ENCODE measurements at regions not wholly inside any gene's neighbourhood (a gene's known extent, or its start where the extent isn't known, plus 50 kb on each side); places are given as distances from the start of the nearest gene placed in this dataset.

DNA sequence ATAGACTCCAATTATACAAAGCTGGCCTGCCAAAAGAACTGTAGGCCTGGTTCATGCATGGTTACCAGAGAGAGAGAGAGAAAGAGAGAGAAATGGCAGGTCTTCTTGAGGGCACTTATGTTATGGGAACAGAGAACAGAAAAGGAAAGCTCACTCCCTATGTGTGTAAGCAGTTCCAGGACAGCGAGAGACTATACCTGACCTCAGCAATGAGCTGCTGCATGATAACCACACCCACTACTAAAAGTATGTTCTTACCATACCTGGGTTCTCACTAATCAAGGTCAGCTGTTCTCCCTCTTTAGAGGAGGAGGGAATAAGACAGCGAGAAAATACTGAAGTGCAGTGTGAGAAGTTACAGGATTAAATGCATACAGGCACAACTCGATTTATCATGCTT, 583.3 kb downstream of the GBA3 start:
- Histone ChIP-seq H3K9me3 (no peaks in the 10 kb centered on the region), H3K4me1 (peaks cover 12% of the 10 kb centered on the region), H3K36me3 (no peaks in the 10 kb centered on the region), H3K4me3 (ENCODE audit: low read depth, low read length) (no peak overlapping the region), H3K27me3 (no peaks in the 10 kb centered on the region)
- no peak for DNase-seq
- TF ChIP-seq, protein P1, sequence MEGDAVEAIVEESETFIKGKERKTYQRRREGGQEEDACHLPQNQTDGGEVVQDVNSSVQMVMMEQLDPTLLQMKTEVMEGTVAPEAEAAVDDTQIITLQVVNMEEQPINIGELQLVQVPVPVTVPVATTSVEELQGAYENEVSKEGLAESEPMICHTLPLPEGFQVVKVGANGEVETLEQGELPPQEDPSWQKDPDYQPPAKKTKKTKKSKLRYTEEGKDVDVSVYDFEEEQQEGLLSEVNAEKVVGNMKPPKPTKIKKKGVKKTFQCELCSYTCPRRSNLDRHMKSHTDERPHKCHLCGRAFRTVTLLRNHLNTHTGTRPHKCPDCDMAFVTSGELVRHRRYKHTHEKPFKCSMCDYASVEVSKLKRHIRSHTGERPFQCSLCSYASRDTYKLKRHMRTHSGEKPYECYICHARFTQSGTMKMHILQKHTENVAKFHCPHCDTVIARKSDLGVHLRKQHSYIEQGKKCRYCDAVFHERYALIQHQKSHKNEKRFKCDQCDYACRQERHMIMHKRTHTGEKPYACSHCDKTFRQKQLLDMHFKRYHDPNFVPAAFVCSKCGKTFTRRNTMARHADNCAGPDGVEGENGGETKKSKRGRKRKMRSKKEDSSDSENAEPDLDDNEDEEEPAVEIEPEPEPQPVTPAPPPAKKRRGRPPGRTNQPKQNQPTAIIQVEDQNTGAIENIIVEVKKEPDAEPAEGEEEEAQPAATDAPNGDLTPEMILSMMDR (IDR thresholded peaks at IDR 0.05; ENCODE audit: low read depth, low read length): no peak

DNA sequence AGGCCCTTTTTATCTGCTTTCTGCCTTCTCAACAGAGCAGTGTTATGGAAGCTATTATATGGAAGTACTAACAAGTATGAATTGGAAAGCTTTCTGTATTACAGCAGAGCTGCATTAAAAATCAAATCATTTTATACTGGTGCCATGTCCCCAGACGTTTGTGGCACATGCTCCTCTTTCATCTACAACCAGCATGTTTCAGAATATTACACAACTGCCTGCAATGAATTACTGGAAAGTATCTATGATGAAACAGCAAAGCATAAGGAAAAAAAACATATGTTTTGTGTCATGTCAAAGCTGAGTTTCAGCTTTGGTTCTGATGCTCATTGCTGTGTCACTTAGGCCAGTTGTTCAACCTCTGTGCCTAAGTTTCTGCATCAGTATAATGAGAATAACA, 576.8 kb downstream of the GBA3 start:
- DNase-seq: no peak
- Histone ChIP-seq H3K4me3 (ENCODE audit: low read depth, low read length) (no peak overlapping the region), H3K4me1 (peaks cover 21% of the 10 kb centered on the region), H3K27me3 (no peaks in the 10 kb centered on the region), H3K36me3 (no peaks in the 10 kb centered on the region), H3K9me3 (no peaks in the 10 kb centered on the region)
- TF ChIP-seq, protein P1 (IDR thresholded peaks at IDR 0.05; ENCODE audit: low read depth, low read length): no peak

DNA sequence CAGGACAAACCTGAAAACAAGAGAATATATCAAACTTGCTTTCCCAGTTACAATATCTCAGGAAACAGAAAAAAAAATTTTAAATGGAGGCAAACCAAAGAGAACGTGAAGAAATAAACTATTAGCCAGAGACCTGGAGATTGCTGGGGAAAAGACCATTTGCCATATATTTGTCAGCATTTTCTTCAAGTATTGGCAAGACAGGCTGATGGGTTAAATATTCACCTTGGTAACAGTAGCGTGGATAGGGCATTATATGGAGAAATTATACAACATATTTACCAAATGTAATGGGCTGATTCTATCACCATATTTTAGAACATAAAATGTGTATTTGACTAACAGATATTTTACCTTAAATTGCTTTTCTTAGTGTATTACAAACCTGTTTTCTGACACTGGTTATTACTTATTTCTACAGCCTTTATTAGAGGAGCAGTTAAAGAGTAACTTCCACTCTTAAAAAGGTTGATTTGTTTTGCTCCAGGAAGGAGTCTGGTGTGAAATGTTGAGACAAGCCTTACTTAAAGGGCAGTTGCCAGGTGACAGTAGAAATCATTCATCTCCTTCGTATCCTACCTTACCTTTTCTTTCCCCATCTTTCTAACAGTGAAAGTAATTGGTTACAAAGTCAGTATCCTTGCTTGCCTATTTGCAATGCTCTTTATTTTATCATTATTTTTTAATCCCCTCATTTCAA, 575.5 kb downstream of the GBA3 start:
- Histone ChIP-seq H3K4me1 (peaks cover 19% of the 10 kb centered on the region), H3K9me3 (no peaks in the 10 kb centered on the region), H3K36me3 (no peaks in the 10 kb centered on the region), H3K4me3 (ENCODE audit: low read depth, low read length) (no peak overlapping the region), H3K27me3 (no peaks in the 10 kb centered on the region)
- TF ChIP-seq, protein P1 (IDR thresholded peaks at IDR 0.05; ENCODE audit: low read depth, low read length): no peak
- DNase-seq: no peak

DNA sequence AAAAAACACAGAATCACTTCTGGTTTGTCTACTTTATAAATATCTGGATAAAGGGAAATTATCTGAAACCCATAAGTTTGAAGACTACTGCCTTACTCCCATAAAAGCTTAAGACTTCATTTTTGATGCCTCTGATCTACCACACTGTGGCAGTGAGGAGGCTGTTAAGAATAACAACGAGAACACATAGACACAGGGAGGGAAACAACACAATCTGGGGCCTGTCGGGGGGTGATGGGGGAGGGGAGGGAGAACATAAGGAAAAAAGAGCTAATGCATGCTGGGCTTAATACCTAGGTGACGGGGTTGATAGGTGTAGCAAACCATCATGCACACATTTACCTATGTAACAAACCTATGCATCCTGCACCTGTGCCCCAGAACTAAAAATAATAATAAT, 573.7 kb downstream of the GBA3 start:
- no peak for DNase-seq
- Histone ChIP-seq H3K36me3 (no peaks in the 10 kb centered on the region), H3K4me1 (peaks cover 8% of the 10 kb centered on the region), H3K27me3 (no peaks in the 10 kb centered on the region), H3K9me3 (no peaks in the 10 kb centered on the region), H3K4me3 (ENCODE audit: low read depth, low read length) (no peak overlapping the region)
- TF ChIP-seq, protein P1 (IDR thresholded peaks at IDR 0.05; ENCODE audit: low read depth, low read length): no peak

DNA sequence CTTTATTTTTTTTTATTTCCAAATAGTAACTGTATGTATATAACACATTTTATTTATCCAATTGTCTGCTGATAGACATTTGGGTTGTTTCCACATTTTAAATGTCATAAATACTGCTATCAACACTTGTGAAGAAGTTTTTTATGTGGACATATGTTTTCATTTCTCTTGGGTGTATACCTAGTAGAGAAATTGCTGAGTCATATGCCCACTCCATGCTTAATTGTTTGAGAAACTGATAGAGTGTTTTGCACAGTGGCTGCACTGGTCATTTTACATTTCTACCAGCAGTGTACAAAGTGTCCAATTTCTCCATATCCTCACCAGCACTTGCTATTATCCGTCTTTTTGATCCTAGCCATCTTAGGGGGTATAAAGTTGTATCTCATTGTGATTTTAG, 567.8 kb downstream of the GBA3 start:
- no peak for DNase-seq
- TF ChIP-seq, protein P1 (IDR thresholded peaks at IDR 0.05; ENCODE audit: low read depth, low read length): no peak
- H3K27me3 ChIP-seq: no peaks in the 10 kb centered on the region
- H3K4me3 ChIP-seq (ENCODE audit: low read depth, low read length): no peak overlapping the region
- H3K36me3 ChIP-seq: no peaks in the 10 kb centered on the region
- no peaks in the 10 kb centered on the region for H3K4me1 ChIP-seq
- H3K9me3 ChIP-seq: peaks cover 2% of the 10 kb centered on the region; the same call in 1 of the 2 replicates

DNA sequence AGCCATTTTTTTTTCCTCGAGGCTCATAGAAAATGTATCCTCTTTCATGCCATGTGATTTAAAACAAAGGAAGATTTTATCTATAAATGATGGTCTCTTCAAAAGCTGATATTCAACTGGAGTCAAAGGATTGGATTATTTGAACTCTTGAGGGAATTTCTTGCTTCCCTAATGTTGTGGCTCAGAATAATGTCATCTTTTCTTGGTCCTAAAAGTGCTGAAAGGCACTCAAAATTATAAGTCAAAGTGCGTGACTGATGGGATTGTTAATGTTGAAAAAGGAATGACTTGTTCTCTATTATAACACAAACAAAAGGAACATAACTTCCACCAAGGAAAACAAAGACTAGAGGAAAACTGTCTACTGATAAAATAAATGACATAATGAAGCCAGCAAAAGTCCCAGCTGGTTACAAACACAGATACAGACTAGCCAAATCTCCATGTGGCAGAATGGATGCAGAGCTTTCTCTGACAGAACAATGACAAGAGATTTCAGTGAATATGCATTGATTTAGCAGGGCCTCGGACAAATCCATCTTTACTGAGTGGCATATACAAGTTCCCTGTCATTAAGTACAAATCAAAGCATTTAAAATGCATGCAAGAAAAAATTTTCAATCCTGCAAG, 552.6 kb downstream of the GBA3 start:
- no peak for DNase-seq
- TF ChIP-seq, protein P1 (IDR thresholded peaks at IDR 0.05; ENCODE audit: low read depth, low read length): no peak
- no peaks in the 10 kb centered on the region for H3K27me3 ChIP-seq
- H3K9me3 ChIP-seq: no peaks in the 10 kb centered on the region
- H3K4me1 ChIP-seq: peaks cover 2% of the 10 kb centered on the region; the same call in 1 of the 2 replicates
- no peak overlapping the region for H3K4me3 ChIP-seq (ENCODE audit: low read depth, low read length)
- H3K36me3 ChIP-seq: no peaks in the 10 kb centered on the region

Data from BE2C (cell line).